Activated T-helper 1 cell treated with anti-CD3 and anti-CD28 coated beads, Interleukin-12 subunit alpha, Interleukin-12 subunit beta, Interleukin-2, Interleukin-4 antibody, amounts not matched to agents 30 ng/mL and 10 ng/mL and 1 ng/mL, durations not matched to agents 14 hours and 24 hours and 36 hours (primary cell): ENCODE measurements at regions not wholly inside any gene's neighbourhood (a gene's known extent, or its start where the extent isn't known, plus 50 kb on each side); places are given as distances from the start of the nearest gene placed in this dataset.

Source experiments
- DNase-seq: peaks from one replicate; pipeline ENCODE4 v3.0.0; 2021; ENCODE audit warnings: low spot score
- H3K27ac Mint-ChIP-seq: one replicate; pipeline ENCODE4 v1.8.0; 2021; ENCODE audit warnings: mild to moderate bottlenecking, mixed read lengths
- H3K27me3 Mint-ChIP-seq: one replicate; pipeline ENCODE4 v1.8.0; 2022; ENCODE audit warnings: mild to moderate bottlenecking, moderate library complexity, mixed read lengths; ENCODE audit not compliant: insufficient read depth
- H3K36me3 Mint-ChIP-seq: one replicate; pipeline ENCODE4 v1.8.0; 2021; ENCODE audit warnings: low read depth, mixed read lengths
- H3K4me1 Mint-ChIP-seq: one replicate; pipeline ENCODE4 v1.8.0; 2021; ENCODE audit warnings: low read depth, mixed read lengths
- H3K4me3 Mint-ChIP-seq: one replicate; pipeline ENCODE4 v1.8.0; 2021; ENCODE audit warnings: mild to moderate bottlenecking, moderate library complexity, mixed read lengths
- H3K9me3 Mint-ChIP-seq: one replicate; pipeline ENCODE4 v1.8.0; 2021; ENCODE audit warnings: mixed read lengths
- intact Hi-C: fragments of 100-400 bp; cut with micrococcal nuclease; formaldehyde crosslinking; loops from one replicate; pipeline ENCODE4 v1.15.1; 2024

- no peak for DNase-seq
- H3K4me3 Mint-ChIP-seq, result no peak overlapping the region
- no peaks in the 10 kb centered on the region for H3K27me3 Mint-ChIP-seq
- no peaks in the 10 kb centered on the region for H3K36me3 Mint-ChIP-seq
- no peak overlapping the region for H3K27ac Mint-ChIP-seq
- no peaks in the 10 kb centered on the region for H3K4me1 Mint-ChIP-seq
- intact Hi-C loops, result no loop called here
- H3K9me3 Mint-ChIP-seq, result no peaks in the 10 kb centered on the region
Observed at GRCh38 chr7:49422564-49422963, 350.9 kb upstream of the VWC2 start.

DNA sequence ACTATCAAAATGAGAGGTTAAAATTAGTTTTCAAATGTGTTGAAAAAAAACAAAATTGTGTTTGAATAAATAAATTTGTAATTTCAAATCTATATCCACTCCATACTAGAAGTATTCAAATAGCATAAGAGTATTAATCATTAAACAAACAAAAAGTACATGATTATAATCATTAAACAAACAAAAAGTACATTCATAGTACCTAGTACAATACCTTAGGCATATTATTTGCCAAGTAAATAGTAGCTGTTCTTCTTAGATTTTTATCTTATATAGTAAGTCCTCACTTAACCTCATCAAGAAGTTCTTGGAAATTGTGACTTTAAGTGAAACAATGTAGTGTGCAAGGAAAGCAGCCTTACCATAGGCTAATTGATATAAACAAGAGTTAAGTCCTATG, 349.3 kb upstream of the VWC2 start:
- no peak overlapping the region for H3K27ac Mint-ChIP-seq
- H3K4me3 Mint-ChIP-seq, result no peak overlapping the region
- intact Hi-C loops, result no loop called here
- H3K27me3 Mint-ChIP-seq, result no peaks in the 10 kb centered on the region
- no peak for DNase-seq
- no peaks in the 10 kb centered on the region for H3K9me3 Mint-ChIP-seq
- no peaks in the 10 kb centered on the region for H3K4me1 Mint-ChIP-seq
- no peaks in the 10 kb centered on the region for H3K36me3 Mint-ChIP-seq

DNA sequence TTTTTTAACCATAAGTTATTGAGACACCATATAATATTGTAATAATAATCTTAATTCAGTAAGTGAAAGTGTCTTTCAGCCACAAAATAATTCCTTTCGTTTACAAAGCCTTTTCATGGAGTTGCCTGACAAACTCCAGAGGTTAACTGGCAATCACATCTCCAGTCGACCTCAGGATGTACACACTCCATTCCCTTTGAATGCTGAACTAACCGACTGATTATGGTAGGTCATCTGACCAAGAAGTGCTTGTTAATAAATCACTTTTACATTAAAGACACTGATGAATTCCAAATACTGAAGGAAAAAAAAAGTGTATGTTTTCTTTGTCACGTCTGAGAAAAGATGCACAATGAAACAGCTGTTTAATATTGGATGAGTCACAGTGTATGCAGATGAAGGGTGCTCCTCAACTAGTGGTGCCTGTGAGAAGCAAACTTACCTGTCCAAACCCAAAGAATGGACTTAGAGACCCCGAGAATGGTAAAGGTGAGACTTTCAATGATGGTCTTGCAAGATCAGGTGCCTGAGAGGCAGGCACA, 348.1 kb upstream of the VWC2 start:
- H3K4me1 Mint-ChIP-seq, result no peaks in the 10 kb centered on the region
- intact Hi-C loops, result no loop called here
- no peak overlapping the region for H3K27ac Mint-ChIP-seq
- no peaks in the 10 kb centered on the region for H3K9me3 Mint-ChIP-seq
- DNase-seq, result no peak
- no peaks in the 10 kb centered on the region for H3K36me3 Mint-ChIP-seq
- no peak overlapping the region for H3K4me3 Mint-ChIP-seq
- no peaks in the 10 kb centered on the region for H3K27me3 Mint-ChIP-seq

GRCh38 chr7:49432254-49432653, 341.2 kb upstream of the VWC2 start:
- Mint-ChIP-seq H3K36me3 (no peaks in the 10 kb centered on the region), H3K27me3 (no peaks in the 10 kb centered on the region), H3K4me3 (no peak overlapping the region), H3K4me1 (no peaks in the 10 kb centered on the region), H3K27ac (no peak overlapping the region), H3K9me3 (no peaks in the 10 kb centered on the region)
- intact Hi-C loops, result no loop called here
- no peak for DNase-seq

DNA sequence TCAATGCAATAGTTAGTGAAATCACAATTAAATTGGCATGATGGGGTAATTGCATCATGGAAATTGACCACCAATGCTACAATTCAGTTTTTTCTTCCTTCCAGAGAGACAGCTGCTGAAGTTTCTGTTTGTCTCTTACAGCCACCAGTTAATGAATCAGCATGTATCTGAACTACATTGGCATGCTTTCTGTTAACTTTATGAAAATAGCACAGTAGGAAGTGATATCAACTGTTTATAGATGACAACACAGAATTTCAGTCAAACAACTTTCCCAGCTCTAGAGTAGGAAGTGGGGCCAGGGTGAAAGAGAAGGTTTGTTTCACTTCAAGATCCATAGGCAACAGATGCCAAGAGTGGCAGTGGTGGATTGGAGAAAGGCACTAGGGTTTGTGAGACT, 339.6 kb upstream of the VWC2 start:
- no peaks in the 10 kb centered on the region for H3K27me3 Mint-ChIP-seq
- intact Hi-C loops, result no loop called here
- no peaks in the 10 kb centered on the region for H3K4me1 Mint-ChIP-seq
- H3K36me3 Mint-ChIP-seq, result no peaks in the 10 kb centered on the region
- H3K27ac Mint-ChIP-seq, result no peak overlapping the region
- H3K4me3 Mint-ChIP-seq, result no peak overlapping the region
- H3K9me3 Mint-ChIP-seq, result no peaks in the 10 kb centered on the region
- no peak for DNase-seq

DNA sequence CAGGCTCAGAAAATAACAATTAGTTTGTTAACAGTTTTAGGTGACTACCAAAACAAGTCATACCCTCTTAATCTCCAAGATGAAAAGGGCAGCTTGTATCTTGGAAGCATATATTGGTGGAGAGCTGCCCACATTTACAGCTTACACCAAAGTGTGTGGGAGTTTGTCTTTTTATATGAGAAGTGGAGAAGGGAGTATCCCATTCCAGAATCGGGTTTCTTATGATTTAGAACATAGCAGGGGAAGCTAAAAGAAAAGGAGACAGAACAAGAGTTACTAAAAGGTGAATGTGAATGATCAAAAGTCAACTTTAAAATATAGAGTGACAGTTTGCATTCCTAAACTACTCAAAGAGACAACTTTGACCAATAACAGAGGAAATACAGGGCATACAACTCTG, 338.6 kb upstream of the VWC2 start:
- Mint-ChIP-seq H3K36me3 (no peaks in the 10 kb centered on the region), H3K9me3 (no peaks in the 10 kb centered on the region), H3K27me3 (no peaks in the 10 kb centered on the region), H3K4me1 (no peaks in the 10 kb centered on the region), H3K27ac (no peak overlapping the region), H3K4me3 (no peak overlapping the region)
- DNase-seq, result no peak
- intact Hi-C loops, result no loop called here

GRCh38 chr7:49438281-49438680, 335.2 kb upstream of the VWC2 start:
- H3K4me1 Mint-ChIP-seq, result no peaks in the 10 kb centered on the region
- no peak overlapping the region for H3K27ac Mint-ChIP-seq
- no peak for DNase-seq
- no peak overlapping the region for H3K4me3 Mint-ChIP-seq
- H3K9me3 Mint-ChIP-seq, result no peaks in the 10 kb centered on the region
- H3K36me3 Mint-ChIP-seq, result no peaks in the 10 kb centered on the region
- H3K27me3 Mint-ChIP-seq, result no peaks in the 10 kb centered on the region
- intact Hi-C loops, result no loop called here

DNA sequence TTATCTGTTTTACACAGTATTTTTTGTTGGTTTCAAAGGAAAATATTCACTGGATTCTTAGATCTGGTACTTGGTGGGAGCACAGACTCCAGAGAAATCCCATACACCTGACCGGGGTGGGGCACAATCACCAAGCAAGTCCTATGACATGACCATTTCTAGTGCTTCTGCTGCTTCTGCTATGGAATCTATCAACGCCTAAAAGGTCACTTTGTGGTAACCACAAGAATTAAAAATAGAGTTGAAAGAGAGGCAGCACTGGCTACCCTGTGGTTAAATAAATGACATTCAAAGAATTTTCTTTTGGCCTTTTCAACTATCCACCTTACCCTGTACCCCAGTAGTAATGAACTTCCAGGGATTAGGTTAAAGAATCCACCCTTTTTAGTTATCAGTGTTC, 329.9 kb upstream of the VWC2 start:
- Mint-ChIP-seq H3K4me3 (no peak overlapping the region), H3K4me1 (no peaks in the 10 kb centered on the region), H3K36me3 (no peaks in the 10 kb centered on the region), H3K27ac (no peak overlapping the region), H3K27me3 (no peaks in the 10 kb centered on the region), H3K9me3 (no peaks in the 10 kb centered on the region)
- no peak for DNase-seq
- intact Hi-C loops, result no loop called here

- intact Hi-C loops, result no loop called here
- Mint-ChIP-seq H3K9me3 (peaks cover 3% of the 10 kb centered on the region), H3K36me3 (no peaks in the 10 kb centered on the region), H3K4me1 (no peaks in the 10 kb centered on the region), H3K4me3 (no peak overlapping the region), H3K27ac (no peak overlapping the region), H3K27me3 (no peaks in the 10 kb centered on the region)
- no peak for DNase-seq
Observed at GRCh38 chr7:49453486-49453885, 320.0 kb upstream of the VWC2 start.

- no peaks in the 10 kb centered on the region for H3K9me3 Mint-ChIP-seq
- H3K4me1 Mint-ChIP-seq, result no peaks in the 10 kb centered on the region
- H3K4me3 Mint-ChIP-seq, result no peak overlapping the region
- no peaks in the 10 kb centered on the region for H3K36me3 Mint-ChIP-seq
- intact Hi-C loops, result no loop called here
- H3K27ac Mint-ChIP-seq, result no peak overlapping the region
- H3K27me3 Mint-ChIP-seq, result no peaks in the 10 kb centered on the region
- no peak for DNase-seq
Observed at GRCh38 chr7:49479441-49479840, 294.0 kb upstream of the VWC2 start.

GRCh38 chr7:49479936-49480544, 293.4 kb upstream of the VWC2 start:
- no peak overlapping the region for H3K27ac Mint-ChIP-seq
- no peaks in the 10 kb centered on the region for H3K36me3 Mint-ChIP-seq
- no peak overlapping the region for H3K4me3 Mint-ChIP-seq
- no peaks in the 10 kb centered on the region for H3K9me3 Mint-ChIP-seq
- no peaks in the 10 kb centered on the region for H3K27me3 Mint-ChIP-seq
- no peaks in the 10 kb centered on the region for H3K4me1 Mint-ChIP-seq
- no peak for DNase-seq
- intact Hi-C loops, result no loop called here

DNA sequence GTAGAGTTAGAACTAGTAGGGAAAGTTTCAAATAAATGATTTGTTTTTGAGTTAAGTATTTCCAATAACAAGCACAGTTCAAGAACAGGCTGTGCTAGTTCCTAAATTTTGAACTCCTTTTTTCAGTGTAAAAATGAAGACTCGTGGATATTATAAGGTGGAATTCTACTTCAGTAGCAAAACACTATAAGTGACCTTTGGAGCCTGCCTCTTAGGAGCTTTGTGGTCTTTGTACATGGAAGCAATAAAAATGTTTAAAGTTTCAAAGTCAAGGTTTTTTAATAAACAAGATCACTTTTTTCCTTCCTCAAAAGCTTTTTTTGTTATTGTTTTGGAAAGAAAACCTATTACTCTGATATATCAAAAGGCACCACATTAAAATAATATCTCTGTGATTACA, 292.4 kb upstream of the VWC2 start:
- Mint-ChIP-seq H3K9me3 (no peaks in the 10 kb centered on the region), H3K36me3 (no peaks in the 10 kb centered on the region), H3K4me3 (no peak overlapping the region), H3K27ac (no peak overlapping the region), H3K27me3 (no peaks in the 10 kb centered on the region), H3K4me1 (no peaks in the 10 kb centered on the region)
- intact Hi-C loops, result no loop called here
- DNase-seq, result no peak

DNA sequence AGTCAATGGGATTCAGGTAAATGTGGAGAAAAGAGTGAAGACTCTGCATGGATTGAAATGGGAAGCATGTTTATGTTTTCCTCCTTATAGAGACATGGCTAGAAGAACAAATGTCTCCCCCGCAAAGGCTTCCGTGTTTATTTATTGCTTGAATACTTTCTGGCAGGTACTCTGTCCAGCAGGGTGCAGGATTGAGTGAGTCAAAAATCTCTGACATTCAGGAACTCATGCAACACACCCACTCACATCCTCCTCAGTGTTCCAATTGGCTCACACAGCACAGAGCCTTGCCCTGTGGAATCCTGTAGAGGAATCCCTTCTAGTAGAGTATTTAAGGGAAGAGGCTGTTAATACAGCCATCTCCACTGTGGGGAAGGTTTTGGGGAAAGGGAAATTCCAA, 290.3 kb upstream of the VWC2 start:
- no peak overlapping the region for H3K4me3 Mint-ChIP-seq
- H3K27ac Mint-ChIP-seq, result no peak overlapping the region
- H3K9me3 Mint-ChIP-seq, result no peaks in the 10 kb centered on the region
- H3K36me3 Mint-ChIP-seq, result no peaks in the 10 kb centered on the region
- no peaks in the 10 kb centered on the region for H3K4me1 Mint-ChIP-seq
- intact Hi-C loops, result no loop called here
- no peak for DNase-seq
- H3K27me3 Mint-ChIP-seq, result no peaks in the 10 kb centered on the region
